ENCODE measurements at regions not wholly inside any gene's neighbourhood (a gene's known extent, or its start where the extent isn't known, plus 50 kb on each side); places are given as distances from the start of the nearest gene placed in this dataset.

- Histone ChIP-seq H3K4me3 (peak overlapping the region in 2 of 12 donors; percentile 5 to 7), H3K36me3 (no peaks in the 10 kb centered on the region), H3K27ac (peak overlapping the region in 7 of 12 donors; percentile 12 to 65 (median 43)), H3K27me3 (no peaks in the 10 kb centered on the region), H3K4me1 (peaks cover 0 to 41% (median 15%) of the 10 kb centered on the region in 12 donors), H3K9me3 (no peaks in the 10 kb centered on the region)
- DNase-seq (peak in 1 of 5 donors; percentile 36), ATAC-seq (peak in 2 of 4 donors; percentile 30 to 52)
- intact Hi-C loops (cut with DNase I), result loop anchor here in 3 of 10 donors (2.0 to 10.0 kb wide), 4 partner anchors 56 to 134 kb away; no protein-coding TSS in a partner anchor
- 32 to 42% (median 37%) methylated on average over 23 of the region's 23 CpGs for WGBS, 4 donors
- TF ChIP-seq POLR2A (IDR thresholded peaks at IDR 0.05), result no peak
- TF ChIP-seq, protein P1, sequence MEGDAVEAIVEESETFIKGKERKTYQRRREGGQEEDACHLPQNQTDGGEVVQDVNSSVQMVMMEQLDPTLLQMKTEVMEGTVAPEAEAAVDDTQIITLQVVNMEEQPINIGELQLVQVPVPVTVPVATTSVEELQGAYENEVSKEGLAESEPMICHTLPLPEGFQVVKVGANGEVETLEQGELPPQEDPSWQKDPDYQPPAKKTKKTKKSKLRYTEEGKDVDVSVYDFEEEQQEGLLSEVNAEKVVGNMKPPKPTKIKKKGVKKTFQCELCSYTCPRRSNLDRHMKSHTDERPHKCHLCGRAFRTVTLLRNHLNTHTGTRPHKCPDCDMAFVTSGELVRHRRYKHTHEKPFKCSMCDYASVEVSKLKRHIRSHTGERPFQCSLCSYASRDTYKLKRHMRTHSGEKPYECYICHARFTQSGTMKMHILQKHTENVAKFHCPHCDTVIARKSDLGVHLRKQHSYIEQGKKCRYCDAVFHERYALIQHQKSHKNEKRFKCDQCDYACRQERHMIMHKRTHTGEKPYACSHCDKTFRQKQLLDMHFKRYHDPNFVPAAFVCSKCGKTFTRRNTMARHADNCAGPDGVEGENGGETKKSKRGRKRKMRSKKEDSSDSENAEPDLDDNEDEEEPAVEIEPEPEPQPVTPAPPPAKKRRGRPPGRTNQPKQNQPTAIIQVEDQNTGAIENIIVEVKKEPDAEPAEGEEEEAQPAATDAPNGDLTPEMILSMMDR (IDR thresholded peaks at IDR 0.05), result no peak
These were observed 282.3 kb upstream of the TNRC6C start for GRCh38 chr17:77676237-77676661.

DNA sequence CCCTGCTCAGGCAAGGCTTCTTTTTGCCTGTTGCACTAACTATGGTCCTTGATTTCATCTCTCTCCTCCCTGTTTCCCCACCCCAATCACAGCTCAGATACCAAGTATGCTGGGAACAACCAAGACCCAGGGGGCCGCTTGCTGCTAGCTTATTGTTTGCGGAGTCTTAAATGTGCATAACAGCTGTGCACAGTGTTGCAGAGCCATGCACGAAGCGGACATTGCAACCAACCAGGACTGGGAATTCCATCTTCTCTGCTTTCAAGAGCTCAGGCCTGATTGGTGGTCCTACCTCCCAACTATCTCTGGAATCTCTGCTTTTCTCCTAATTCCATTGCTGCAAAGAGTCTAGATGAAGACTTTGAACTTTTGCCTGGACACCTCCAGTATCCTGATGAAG is 281.3 kb upstream of the TNRC6C start:
- intact Hi-C loops (cut with DNase I), result loop anchor here in 3 of 10 donors (2.0 to 10.0 kb wide), 4 partner anchors 55 to 135 kb away; no protein-coding TSS in a partner anchor
- Histone ChIP-seq H3K27me3 (no peaks in the 10 kb centered on the region), H3K27ac (peak overlapping the region in 5 of 12 donors; percentile 13 to 65 (median 55)), H3K4me3 (peak overlapping the region in 1 of 12 donors; percentile 19), H3K36me3 (no peaks in the 10 kb centered on the region), H3K4me1 (peaks cover 0 to 49% (median 15%) of the 10 kb centered on the region in 12 donors), H3K9me3 (no peaks in the 10 kb centered on the region)
- 40 to 65% (median 56%) methylated on average over 4 of the region's 4 CpGs for WGBS, 4 donors
- ATAC-seq (peak in 3 of 4 donors; percentile 17 to 31 (median 29)), DNase-seq (peak in 2 of 5 donors; percentile 42 to 71)
- TF ChIP-seq, protein P1 (IDR thresholded peaks at IDR 0.05), result no peak
- no peak for TF ChIP-seq POLR2A (IDR thresholded peaks at IDR 0.05)

DNA sequence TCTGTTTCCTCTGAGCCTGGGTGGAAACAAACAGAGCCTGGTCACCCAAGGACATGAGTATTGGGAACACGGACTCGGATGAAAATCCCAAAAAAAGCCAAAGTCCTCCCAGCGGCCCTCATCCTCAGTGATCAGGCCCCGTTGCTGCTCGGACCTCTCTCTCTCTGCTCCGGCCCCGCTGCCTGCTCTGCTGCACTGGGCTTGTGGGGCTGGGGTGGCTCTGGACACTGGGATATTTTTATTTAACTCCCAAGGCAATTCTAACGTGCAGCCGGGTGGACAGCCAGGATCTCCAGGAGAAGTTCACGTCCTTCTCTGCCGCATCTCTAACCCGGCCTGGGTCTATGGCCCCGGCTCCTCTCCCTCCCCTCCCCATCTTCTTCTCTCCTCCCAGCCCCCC is 280.9 kb upstream of the TNRC6C start:
- no peaks in the 10 kb centered on the region for H3K9me3 ChIP-seq
- intact Hi-C loops (cut with DNase I), result loop anchor here in 3 of 10 donors (2.0 to 10.0 kb wide), 4 partner anchors 55 to 135 kb away; no protein-coding TSS in a partner anchor
- peak in 2 of 5 donors; percentile 33 to 66 for DNase-seq
- peaks cover 0 to 51% (median 15%) of the 10 kb centered on the region in 12 donors for H3K4me1 ChIP-seq
- ATAC-seq, result peak in 3 of 4 donors; percentile 14 to 36 (median 18)
- peak overlapping the region in 1 of 12 donors; percentile 19 for H3K4me3 ChIP-seq
- H3K36me3 ChIP-seq, result no peaks in the 10 kb centered on the region
- TF ChIP-seq POLR2A (IDR thresholded peaks at IDR 0.05), result no peak
- TF ChIP-seq, protein P1 (IDR thresholded peaks at IDR 0.05), result no peak
- WGBS, 4 donors, result 48 to 58% (median 52%) methylated on average over 13 of the region's 13 CpGs
- H3K27me3 ChIP-seq, result no peaks in the 10 kb centered on the region
- peak overlapping the region in 5 of 12 donors; percentile 13 to 62 (median 47) for H3K27ac ChIP-seq

DNA sequence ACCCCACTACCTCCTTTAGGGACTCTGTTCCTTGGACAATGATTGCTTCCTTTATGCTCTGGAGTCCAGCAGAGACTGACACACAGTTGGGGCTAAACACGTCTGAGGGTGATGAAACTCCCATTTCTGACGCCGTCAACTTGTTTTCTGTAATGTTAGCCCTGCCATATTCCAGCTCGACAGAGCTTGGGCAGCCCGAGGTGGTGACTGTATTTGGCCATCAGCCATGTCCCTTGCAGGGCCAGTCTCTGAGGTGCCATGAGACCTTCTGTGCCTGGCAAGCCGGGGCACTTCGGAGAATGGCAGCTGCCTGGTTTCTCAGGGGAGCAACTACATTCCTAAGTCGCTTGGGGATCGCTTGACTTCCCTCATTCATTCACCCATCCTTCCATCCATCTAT is 278.9 kb upstream of the TNRC6C start:
- TF ChIP-seq, protein P1 (IDR thresholded peaks at IDR 0.05), result no peak
- no peak for TF ChIP-seq POLR2A (IDR thresholded peaks at IDR 0.05)
- Histone ChIP-seq H3K27ac (no peak overlapping the region), H3K4me3 (no peak overlapping the region), H3K4me1 (peaks cover 0 to 51% (median 15%) of the 10 kb centered on the region in 12 donors), H3K36me3 (no peaks in the 10 kb centered on the region), H3K9me3 (no peaks in the 10 kb centered on the region), H3K27me3 (no peaks in the 10 kb centered on the region)
- peak in 2 of 5 donors; percentile 47 to 76 for DNase-seq
- peak in 3 of 4 donors; percentile 44 to 77 (median 60) for ATAC-seq
- intact Hi-C loops (cut with DNase I), result loop anchor here in 2 of 10 donors (5.0 to 10.0 kb wide), 3 partner anchors 53 to 137 kb away; no protein-coding TSS in a partner anchor
- 41 to 55% (median 49%) methylated on average over 9 of the region's 9 CpGs for WGBS, 4 donors
